Panc1 (cell line): ENCODE measurements at regions not wholly inside any gene's neighbourhood (a gene's known extent, or its start where the extent isn't known, plus 50 kb on each side); places are given as distances from the start of the nearest gene placed in this dataset.

Source experiments
- ATAC-seq: fragments of 200-7000 bp; cut with Tn5 transposase; 2 replicates; pipeline ENCODE4 v1.9.1; 2020; ENCODE audit warnings: mild to moderate bottlenecking, moderate library complexity
- BruUV-seq: library from RNA; stranded (reverse); fragments of 400-500 nt; replicated peaks from 2 replicates; lab custom pipeline; 2021; lab: Mats Ljungman, UMichigan
- CTCF ChIA-PET: fragments of 300-600 bp; sonication (Branson Sonifier 250); formaldehyde crosslinking; loops from one replicate; lab custom pipeline; 2022; ENCODE audit warnings: antibody characterized with exemption; lab: Charles Lee
- POLR2A ChIA-PET: fragments of 300-600 bp; sonication (Branson Sonifier 250); formaldehyde crosslinking; loops from one replicate; lab custom pipeline; 2022; ENCODE audit warnings: antibody characterized with exemption; lab: Charles Lee
- DNase-seq: peaks from one replicate; pipeline ENCODE4 v3.0.0-alpha.2; 2010; ENCODE audit warnings: low read depth, low spot score
- H3K27ac ChIP-seq: 2 replicates; pipeline ENCODE4 v1.5.1; 2011; ENCODE audit warnings: mild to moderate bottlenecking, low read length, inconsistent platforms
- H3K27me3 ChIP-seq: fragments of 200-500 bp; sonication (Bioruptor generic); 2 replicates; pipeline ENCODE4 v1.6.0; 2014; ENCODE audit warnings: low read length, inconsistent platforms; ENCODE audit not compliant: control insufficient read depth, insufficient read depth
- H3K36me3 ChIP-seq: fragments of 200-500 bp; sonication (Bioruptor generic); 2 replicates; pipeline ENCODE4 v1.5.1; 2014; ENCODE audit warnings: inconsistent platforms, mild to moderate bottlenecking, low read length, moderate library complexity; ENCODE audit not compliant: control insufficient read depth, insufficient read depth
- H3K4me1 ChIP-seq: 2 replicates; pipeline ENCODE4 v1.5.1; 2011; ENCODE audit warnings: inconsistent platforms, mild to moderate bottlenecking, low read length, moderate library complexity; ENCODE audit not compliant: control insufficient read depth, insufficient read depth
- H3K4me3 ChIP-seq, 2 experiments: 2 replicates each; pipeline ENCODE4 v1.5.1; 2011 to 2012; ENCODE audit warnings: low read depth in 2 of 2, low read length in 2 of 2, mild to moderate bottlenecking in 2 of 2, inconsistent platforms in 1 of 2, moderate library complexity in 1 of 2
- H3K9me3 ChIP-seq: fragments of 200-500 bp; sonication (Bioruptor generic); 2 replicates; pipeline ENCODE4 v1.5.1; 2014; ENCODE audit warnings: low read depth, mild to moderate bottlenecking, inconsistent platforms, low read length, moderate library complexity; ENCODE audit not compliant: control insufficient read depth, insufficient read depth
- POLR2AphosphoS5 ChIP-seq: IDR thresholded peaks from 2 replicates; pipeline ENCODE4 v1.6.1; 2012; ENCODE audit warnings: mild to moderate bottlenecking, low read depth, low read length, moderate library complexity
- SIN3A ChIP-seq: IDR thresholded peaks from 2 replicates; pipeline ENCODE4 v1.6.1; 2012; ENCODE audit warnings: low read depth, mild to moderate bottlenecking, low read length, moderate library complexity, borderline replicate concordance; ENCODE audit not compliant: insufficient read depth
- TCF7L2 ChIP-seq: IDR thresholded peaks from 2 replicates; pipeline ENCODE4 v1.6.1; 2011; ENCODE audit warnings: mild to moderate bottlenecking, low read depth, low read length, inconsistent platforms
- in situ Hi-C: cut with HindIII; loops from 2 replicates; pipeline ENCODE4 v1.10.0; 2016; ENCODE audit warnings: low sequenced_read_pairs, low pct_unique_long_range_greater_than_20kb
- intact Hi-C: fragments of 100-400 bp; cut with micrococcal nuclease; formaldehyde crosslinking; loops from one replicate; pipeline ENCODE4 v1.10.0; 2022; ENCODE audit not compliant: unreplicated experiment
- TF ChIP-seq, protein P1 (sequence below), 2 experiments: IDR thresholded peaks; 2 replicates each; pipeline ENCODE4 v1.6.1; 2011 to 2012; ENCODE audit warnings: low read depth in 2 of 2, control low read depth in 1 of 2, low read length in 1 of 2, mild to moderate bottlenecking in 1 of 2, moderate library complexity in 1 of 2; ENCODE audit not compliant: insufficient read depth in 1 of 2
- TF ChIP-seq, protein P2 (sequence below): fragments of 450-650 bp; IDR thresholded peaks from 2 replicates; pipeline ENCODE4 v1.5.1; 2017; ENCODE audit warnings: mild to moderate bottlenecking

DNA sequence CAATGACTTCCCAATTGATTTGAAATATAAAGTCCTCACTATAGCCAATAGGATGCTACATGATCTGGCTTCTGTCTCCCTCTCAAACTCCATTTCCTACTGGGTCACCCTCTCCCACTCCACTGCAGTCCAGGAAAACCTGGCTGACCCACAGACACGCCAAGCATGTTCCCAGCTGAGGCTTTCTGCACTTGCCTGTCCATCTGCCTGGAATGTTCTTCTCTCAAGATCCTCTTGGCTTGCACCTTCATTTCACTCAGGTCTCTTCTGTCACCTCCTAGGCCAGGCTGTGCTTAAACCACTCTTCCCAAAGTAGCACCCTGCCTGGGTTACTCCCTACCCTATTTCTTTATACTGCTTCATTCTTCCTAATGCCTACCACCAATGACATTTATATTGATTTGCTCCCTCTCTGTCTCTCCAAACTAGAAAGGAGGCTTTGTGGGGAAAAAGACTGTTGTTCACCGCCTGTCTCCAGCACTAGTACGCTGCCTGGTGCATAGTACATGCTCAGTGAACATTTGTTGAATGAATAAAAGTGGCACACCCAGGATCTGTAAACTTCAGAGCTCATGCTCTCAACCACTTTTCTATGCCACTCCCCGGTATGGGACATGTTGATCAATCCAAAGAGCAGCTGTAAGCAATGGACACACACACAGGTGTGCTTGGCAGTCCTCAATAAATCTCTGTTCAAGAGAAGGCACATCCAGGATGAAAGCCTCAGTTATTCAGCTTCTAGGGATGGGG lies 261.3 kb downstream of the FOXO1 start:
- POLR2A ChIA-PET, result no interaction called here
- Histone ChIP-seq H3K36me3 (no peaks in the 10 kb centered on the region), H3K27ac (no peak overlapping the region), H3K9me3 (no peaks in the 10 kb centered on the region), H3K4me1 (no peaks in the 10 kb centered on the region; the same call in 1 of the 2 replicates), H3K4me3 (no peak overlapping the region), H3K27me3 (no peaks in the 10 kb centered on the region)
- no TSS peak for BruUV-seq
- intact Hi-C loops, result no loop called here
- DNase-seq (no peak), ATAC-seq (no peak)
- CTCF ChIA-PET, result no interaction called here
- in situ Hi-C loops, result no loop called here
- TF ChIP-seq, protein P1, sequence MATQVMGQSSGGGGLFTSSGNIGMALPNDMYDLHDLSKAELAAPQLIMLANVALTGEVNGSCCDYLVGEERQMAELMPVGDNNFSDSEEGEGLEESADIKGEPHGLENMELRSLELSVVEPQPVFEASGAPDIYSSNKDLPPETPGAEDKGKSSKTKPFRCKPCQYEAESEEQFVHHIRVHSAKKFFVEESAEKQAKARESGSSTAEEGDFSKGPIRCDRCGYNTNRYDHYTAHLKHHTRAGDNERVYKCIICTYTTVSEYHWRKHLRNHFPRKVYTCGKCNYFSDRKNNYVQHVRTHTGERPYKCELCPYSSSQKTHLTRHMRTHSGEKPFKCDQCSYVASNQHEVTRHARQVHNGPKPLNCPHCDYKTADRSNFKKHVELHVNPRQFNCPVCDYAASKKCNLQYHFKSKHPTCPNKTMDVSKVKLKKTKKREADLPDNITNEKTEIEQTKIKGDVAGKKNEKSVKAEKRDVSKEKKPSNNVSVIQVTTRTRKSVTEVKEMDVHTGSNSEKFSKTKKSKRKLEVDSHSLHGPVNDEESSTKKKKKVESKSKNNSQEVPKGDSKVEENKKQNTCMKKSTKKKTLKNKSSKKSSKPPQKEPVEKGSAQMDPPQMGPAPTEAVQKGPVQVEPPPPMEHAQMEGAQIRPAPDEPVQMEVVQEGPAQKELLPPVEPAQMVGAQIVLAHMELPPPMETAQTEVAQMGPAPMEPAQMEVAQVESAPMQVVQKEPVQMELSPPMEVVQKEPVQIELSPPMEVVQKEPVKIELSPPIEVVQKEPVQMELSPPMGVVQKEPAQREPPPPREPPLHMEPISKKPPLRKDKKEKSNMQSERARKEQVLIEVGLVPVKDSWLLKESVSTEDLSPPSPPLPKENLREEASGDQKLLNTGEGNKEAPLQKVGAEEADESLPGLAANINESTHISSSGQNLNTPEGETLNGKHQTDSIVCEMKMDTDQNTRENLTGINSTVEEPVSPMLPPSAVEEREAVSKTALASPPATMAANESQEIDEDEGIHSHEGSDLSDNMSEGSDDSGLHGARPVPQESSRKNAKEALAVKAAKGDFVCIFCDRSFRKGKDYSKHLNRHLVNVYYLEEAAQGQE (IDR thresholded peaks at IDR 0.05; ENCODE audit: insufficient read depth in 1 of 2, low read depth in 2 of 2, low read length in 1 of 2), result no peak
- TF ChIP-seq POLR2AphosphoS5, result no peak
- no peak for TF ChIP-seq SIN3A
- TF ChIP-seq TCF7L2, result no peak
- TF ChIP-seq, protein P2, sequence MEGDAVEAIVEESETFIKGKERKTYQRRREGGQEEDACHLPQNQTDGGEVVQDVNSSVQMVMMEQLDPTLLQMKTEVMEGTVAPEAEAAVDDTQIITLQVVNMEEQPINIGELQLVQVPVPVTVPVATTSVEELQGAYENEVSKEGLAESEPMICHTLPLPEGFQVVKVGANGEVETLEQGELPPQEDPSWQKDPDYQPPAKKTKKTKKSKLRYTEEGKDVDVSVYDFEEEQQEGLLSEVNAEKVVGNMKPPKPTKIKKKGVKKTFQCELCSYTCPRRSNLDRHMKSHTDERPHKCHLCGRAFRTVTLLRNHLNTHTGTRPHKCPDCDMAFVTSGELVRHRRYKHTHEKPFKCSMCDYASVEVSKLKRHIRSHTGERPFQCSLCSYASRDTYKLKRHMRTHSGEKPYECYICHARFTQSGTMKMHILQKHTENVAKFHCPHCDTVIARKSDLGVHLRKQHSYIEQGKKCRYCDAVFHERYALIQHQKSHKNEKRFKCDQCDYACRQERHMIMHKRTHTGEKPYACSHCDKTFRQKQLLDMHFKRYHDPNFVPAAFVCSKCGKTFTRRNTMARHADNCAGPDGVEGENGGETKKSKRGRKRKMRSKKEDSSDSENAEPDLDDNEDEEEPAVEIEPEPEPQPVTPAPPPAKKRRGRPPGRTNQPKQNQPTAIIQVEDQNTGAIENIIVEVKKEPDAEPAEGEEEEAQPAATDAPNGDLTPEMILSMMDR, result no peak

DNA sequence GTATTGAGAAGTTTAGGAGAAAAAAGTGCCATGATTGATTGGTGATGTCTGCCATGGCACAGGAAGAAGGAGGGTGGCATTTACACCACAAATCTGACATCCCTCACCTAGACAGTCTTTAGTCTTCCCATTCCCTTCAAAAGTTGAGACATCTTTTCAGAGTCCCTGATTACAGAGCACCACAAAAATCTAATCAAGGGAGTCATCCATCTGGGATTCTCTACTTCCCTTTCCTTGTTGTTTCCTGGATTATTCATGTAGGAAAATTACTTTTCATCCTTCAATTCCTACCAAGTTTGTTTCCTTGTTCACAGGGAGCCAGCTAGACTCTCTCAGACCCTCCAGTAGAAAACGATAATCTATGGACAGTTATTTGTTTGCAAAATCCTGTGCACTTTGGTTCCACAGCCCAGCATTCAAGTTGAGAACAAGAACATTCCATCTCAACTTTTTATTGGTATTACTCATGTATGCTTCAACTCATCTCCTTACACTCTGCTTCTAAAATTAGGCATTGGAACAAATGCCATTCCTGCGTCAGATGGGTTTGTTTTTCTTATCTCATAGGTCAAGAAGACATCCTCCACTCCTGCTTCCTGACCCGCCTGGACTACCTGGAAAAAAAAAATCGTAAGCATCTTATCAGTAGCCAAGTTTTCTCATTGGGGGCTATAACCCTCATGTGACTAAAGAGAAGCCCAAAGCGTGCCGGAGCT lies 259.9 kb downstream of the FOXO1 start:
- Histone ChIP-seq H3K4me3 (no peak overlapping the region), H3K9me3 (no peaks in the 10 kb centered on the region), H3K4me1 (no peaks in the 10 kb centered on the region; the same call in 1 of the 2 replicates), H3K27ac (no peak overlapping the region), H3K27me3 (no peaks in the 10 kb centered on the region), H3K36me3 (no peaks in the 10 kb centered on the region)
- ChIA-PET POLR2A (no interaction called here), CTCF (no interaction called here)
- TF ChIP-seq TCF7L2, result no peak
- TF ChIP-seq, protein P1 (IDR thresholded peaks at IDR 0.05; ENCODE audit: insufficient read depth in 1 of 2, low read depth in 2 of 2, low read length in 1 of 2), result no peak
- no peak for TF ChIP-seq POLR2AphosphoS5
- TF ChIP-seq, protein P2, result no peak
- no peak for TF ChIP-seq SIN3A
- intact Hi-C loops (no loop called here), in situ Hi-C loops (no loop called here)
- BruUV-seq, result no TSS peak
- DNase-seq, result no peak
- ATAC-seq, result no peak
